ENCODE measurements at regions not wholly inside any gene's neighbourhood (a gene's known extent, or its start where the extent isn't known, plus 50 kb on each side); places are given as distances from the start of the nearest gene placed in this dataset.

DNA sequence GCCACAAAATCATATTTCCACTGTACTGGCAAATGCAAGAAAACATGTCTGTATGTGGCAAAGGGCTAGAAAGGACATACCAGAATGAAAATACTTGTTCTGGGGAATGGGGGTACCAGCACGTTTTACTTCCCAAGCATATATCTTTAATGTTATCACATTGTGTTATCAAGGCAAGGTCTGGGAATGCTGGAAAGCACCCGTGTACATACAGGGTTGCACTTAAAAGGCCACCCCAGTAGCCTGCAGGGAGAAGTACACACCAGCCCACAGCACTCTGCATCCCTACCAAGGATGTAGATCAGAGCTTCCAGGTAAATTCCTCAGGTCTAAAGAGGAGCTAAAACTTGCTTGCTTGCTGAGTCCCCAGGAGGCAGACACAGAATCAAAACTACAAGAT lies 381.8 kb downstream of the RRAGC start:
- DNase-seq = no peak
- TF ChIP-seq, protein P1, sequence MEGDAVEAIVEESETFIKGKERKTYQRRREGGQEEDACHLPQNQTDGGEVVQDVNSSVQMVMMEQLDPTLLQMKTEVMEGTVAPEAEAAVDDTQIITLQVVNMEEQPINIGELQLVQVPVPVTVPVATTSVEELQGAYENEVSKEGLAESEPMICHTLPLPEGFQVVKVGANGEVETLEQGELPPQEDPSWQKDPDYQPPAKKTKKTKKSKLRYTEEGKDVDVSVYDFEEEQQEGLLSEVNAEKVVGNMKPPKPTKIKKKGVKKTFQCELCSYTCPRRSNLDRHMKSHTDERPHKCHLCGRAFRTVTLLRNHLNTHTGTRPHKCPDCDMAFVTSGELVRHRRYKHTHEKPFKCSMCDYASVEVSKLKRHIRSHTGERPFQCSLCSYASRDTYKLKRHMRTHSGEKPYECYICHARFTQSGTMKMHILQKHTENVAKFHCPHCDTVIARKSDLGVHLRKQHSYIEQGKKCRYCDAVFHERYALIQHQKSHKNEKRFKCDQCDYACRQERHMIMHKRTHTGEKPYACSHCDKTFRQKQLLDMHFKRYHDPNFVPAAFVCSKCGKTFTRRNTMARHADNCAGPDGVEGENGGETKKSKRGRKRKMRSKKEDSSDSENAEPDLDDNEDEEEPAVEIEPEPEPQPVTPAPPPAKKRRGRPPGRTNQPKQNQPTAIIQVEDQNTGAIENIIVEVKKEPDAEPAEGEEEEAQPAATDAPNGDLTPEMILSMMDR (IDR thresholded peaks at IDR 0.05) = no peak
- TF ChIP-seq POLR2A (IDR thresholded peaks at IDR 0.05) = no peak
- no peaks in the 10 kb centered on the region for H3K9me3 ChIP-seq
- no peak overlapping the region for H3K27ac ChIP-seq
- WGBS, 2 donors = 29 to 71% methylated on average over 2 of the region's 2 CpGs
- H3K27me3 ChIP-seq = peaks cover 0 to 51% (median 2%) of the 10 kb centered on the region in 4 donors
- H3K36me3 ChIP-seq = no peaks in the 10 kb centered on the region
- H3K4me1 ChIP-seq = peaks cover 0 to 21% (median 0%) of the 10 kb centered on the region in 3 donors
- intact Hi-C loops (cut with DNase I) = no loop called here
- H3K4me3 ChIP-seq = no peak overlapping the region

DNA sequence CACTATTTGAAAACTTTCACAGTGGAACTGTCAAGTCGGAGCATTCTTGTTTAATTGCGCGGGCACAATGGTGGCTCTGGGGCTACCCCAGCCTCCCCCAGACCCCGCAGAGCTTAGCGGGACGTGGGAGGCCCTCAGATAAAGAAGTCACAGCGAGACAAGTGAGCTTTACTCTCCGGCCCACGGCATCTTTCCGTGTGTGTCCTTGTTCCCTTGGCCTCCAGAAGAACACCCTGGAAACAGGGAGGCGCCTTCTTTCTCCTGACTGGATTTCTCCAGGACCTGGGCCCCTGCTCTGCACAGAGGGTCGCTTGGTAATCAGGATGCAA lies 382.8 kb downstream of the RRAGC start:
- Histone ChIP-seq H3K4me1 (peaks cover 0 to 21% (median 0%) of the 10 kb centered on the region in 3 donors), H3K9me3 (no peaks in the 10 kb centered on the region), H3K4me3 (peak overlapping the region in 2 of 4 donors; percentile 40 to 56), H3K27ac (no peak overlapping the region), H3K27me3 (peaks cover 0 to 51% (median 2%) of the 10 kb centered on the region in 4 donors), H3K36me3 (no peaks in the 10 kb centered on the region)
- TF ChIP-seq, protein P1 (IDR thresholded peaks at IDR 0.05) = no peak
- no peak for TF ChIP-seq POLR2A (IDR thresholded peaks at IDR 0.05)
- no peak for DNase-seq
- intact Hi-C loops (cut with DNase I) = no loop called here
- 64 to 82% methylated on average over 12 of the region's 12 CpGs for WGBS, 2 donors

DNA sequence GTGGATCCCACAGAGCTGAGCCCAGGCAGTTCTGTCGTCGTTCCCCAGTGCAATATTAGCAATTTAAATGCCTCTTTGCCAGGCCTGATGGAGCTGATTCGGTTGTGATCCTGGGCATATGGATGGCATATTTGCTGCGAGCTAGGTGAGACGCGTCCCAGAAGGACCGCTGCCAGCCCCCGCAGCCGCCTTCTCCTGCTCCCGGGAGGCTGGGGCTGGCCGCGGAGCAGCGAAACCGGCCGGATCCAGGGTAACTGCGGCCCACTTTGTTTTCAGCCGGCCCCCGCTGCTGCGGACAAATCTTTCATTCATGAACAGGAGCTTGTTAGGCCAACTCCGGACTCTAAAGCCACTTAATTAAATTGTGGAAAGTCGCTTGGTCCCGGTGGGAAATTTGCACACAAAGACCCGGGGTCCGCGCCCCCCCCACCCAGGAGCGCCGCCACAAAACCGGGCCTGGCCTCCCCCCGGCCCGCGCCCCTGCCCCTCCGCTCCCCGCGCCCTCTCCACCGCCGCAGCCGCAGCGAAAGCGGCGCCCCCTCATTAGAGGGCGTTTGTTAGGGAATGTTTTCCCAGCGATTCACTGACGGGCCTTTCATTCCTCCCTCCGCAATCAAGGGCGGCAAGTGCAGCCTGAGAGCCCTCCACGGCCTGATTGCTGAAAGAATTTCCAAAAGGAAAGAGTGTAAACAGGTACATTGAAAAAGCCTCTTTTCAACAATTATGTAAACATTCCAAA lies 383.3 kb downstream of the RRAGC start:
- Histone ChIP-seq H3K4me3 (peak overlapping the region; percentile 24 to 56 (median 32)), H3K36me3 (no peaks in the 10 kb centered on the region), H3K27ac (no peak overlapping the region), H3K27me3 (peaks cover 0 to 56% (median 2%) of the 10 kb centered on the region in 4 donors), H3K4me1 (peaks cover 0 to 21% (median 0%) of the 10 kb centered on the region in 3 donors), H3K9me3 (no peaks in the 10 kb centered on the region)
- no peak for DNase-seq
- intact Hi-C loops (cut with DNase I) = no loop called here
- WGBS, 2 donors = 3 to 14% methylated on average over 16 of the region's 46 CpGs
- TF ChIP-seq, protein P1 (IDR thresholded peaks at IDR 0.05) = no peak
- no peak for TF ChIP-seq POLR2A (IDR thresholded peaks at IDR 0.05)

DNA sequence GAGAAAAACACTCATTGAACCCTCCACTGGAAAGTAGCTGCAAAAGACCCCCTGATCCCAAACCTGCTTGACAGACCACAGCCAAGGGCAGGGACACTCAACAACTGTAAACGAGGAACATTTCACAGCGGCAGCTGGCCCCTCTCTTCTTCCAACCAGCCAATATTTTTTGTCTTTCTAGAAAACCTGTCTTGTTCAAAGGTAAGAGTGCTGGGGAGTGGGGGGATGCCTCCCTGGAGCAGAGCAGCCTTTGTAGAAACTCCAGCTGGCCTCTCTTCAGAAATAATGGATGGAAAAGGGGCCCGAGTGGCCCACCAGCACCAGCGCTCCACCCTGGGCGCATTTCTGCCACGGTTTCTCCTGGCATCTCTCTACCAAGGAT lies 384.0 kb downstream of the RRAGC start:
- Histone ChIP-seq H3K36me3 (no peaks in the 10 kb centered on the region), H3K4me3 (no peak overlapping the region), H3K27me3 (peaks cover 0 to 57% (median 2%) of the 10 kb centered on the region in 4 donors), H3K27ac (no peak overlapping the region), H3K4me1 (peaks cover 0 to 21% (median 0%) of the 10 kb centered on the region in 3 donors), H3K9me3 (no peaks in the 10 kb centered on the region)
- DNase-seq = no peak
- intact Hi-C loops (cut with DNase I) = no loop called here
- WGBS, 2 donors = 80% methylated on average over 6 of the region's 6 CpGs
- TF ChIP-seq, protein P1 (IDR thresholded peaks at IDR 0.05) = no peak
- TF ChIP-seq POLR2A (IDR thresholded peaks at IDR 0.05) = no peak

DNA sequence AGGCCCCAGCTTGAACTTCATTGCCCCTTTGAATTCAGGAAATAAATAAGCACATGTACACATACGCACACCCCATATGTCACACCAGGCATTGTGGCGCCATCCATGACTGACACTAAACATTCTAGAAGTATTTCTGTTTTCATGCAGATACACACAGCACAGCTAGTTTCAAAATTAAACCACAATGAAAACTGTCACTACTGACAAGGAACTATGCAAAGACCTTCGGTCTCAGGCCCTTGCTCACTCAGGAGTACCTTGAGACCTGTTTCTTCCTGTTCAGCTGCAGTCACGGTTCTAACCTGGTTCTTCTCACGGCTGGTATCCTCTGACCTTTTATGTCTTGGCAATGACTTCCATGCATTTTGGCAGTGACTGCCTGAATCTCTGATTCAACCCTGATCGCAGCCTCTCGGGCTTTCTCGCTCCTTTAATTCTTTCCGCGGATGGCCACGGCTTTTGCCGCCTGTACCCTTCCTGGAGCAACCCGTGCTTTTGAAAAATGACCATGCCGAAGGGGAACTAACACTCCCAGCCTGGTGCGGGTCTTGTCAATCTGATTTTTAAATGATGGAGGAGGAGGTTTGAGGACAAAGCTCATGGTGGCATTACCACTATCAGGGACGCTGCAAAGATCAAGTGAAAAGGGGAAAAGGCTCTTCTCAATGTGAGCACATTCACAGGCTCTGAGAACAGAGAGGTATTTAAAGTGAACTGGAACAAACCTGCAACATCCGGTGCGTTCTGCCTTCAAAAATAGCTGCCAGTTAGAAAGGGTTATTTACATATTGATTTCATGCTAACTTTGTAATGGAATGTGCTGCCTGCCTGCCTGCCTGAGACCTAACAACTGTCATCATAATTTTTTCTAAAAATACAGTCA lies 384.6 kb downstream of the RRAGC start:
- Histone ChIP-seq H3K27me3 (peaks cover 0 to 53% (median 2%) of the 10 kb centered on the region in 4 donors), H3K9me3 (no peaks in the 10 kb centered on the region), H3K36me3 (no peaks in the 10 kb centered on the region), H3K27ac (peak overlapping the region in 1 of 4 donors; percentile 59), H3K4me3 (peak overlapping the region in 1 of 4 donors; percentile 23), H3K4me1 (peaks cover 0 to 21% (median 0%) of the 10 kb centered on the region in 3 donors)
- 34 to 64% methylated on average over 15 to 18 of the region's 18 CpGs for WGBS, 2 donors
- TF ChIP-seq, protein P1 (IDR thresholded peaks at IDR 0.05) = no peak
- TF ChIP-seq POLR2A (IDR thresholded peaks at IDR 0.05) = peak in 1 of 4 donors; percentile 36
- DNase-seq = no peak
- intact Hi-C loops (cut with DNase I) = no loop called here
